ENCODE measurements at regions not wholly inside any gene's neighbourhood (a gene's known extent, or its start where the extent isn't known, plus 50 kb on each side); places are given as distances from the start of the nearest gene placed in this dataset.

DNA sequence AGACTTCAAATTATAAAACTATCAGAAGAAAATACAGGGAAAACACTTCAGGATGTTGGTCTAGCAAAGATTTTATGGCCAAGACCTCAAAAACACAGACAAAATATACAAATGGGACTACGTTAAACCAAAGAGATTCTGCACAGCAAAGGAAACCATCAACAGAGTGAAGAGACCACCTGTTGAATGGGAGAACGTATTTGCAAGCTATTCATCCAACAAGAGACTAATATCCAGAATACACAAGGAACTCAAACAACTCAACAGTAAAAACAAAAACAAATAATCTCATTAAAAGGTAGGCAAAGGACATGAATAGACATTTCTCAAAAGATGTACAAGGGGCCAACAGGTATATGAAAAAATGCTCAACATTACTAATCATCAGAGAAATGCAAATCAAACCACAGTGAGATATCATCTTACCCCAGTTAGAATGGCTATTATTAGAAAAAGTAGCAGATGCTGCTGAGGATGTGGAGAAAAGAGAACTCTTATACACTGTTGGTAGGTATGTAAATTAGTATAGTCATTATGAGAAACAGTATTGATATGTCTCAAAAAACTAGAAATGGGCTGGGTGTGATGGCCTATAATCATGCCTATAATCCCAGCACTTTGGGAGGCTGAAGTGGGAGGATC is 112.6 kb downstream of the LRIG2 start:
- Mint-ChIP-seq H3K9me3 (peaks cover 23% of the 10 kb centered on the region), H3K36me3 (ENCODE audit: low read depth) (no peaks in the 10 kb centered on the region), H3K27me3 (ENCODE audit: low read depth) (no peaks in the 10 kb centered on the region), H3K4me3 (no peak overlapping the region), H3K4me1 (peaks cover 7% of the 10 kb centered on the region), H3K27ac (no peak overlapping the region)
- TF ChIP-seq, protein P1, sequence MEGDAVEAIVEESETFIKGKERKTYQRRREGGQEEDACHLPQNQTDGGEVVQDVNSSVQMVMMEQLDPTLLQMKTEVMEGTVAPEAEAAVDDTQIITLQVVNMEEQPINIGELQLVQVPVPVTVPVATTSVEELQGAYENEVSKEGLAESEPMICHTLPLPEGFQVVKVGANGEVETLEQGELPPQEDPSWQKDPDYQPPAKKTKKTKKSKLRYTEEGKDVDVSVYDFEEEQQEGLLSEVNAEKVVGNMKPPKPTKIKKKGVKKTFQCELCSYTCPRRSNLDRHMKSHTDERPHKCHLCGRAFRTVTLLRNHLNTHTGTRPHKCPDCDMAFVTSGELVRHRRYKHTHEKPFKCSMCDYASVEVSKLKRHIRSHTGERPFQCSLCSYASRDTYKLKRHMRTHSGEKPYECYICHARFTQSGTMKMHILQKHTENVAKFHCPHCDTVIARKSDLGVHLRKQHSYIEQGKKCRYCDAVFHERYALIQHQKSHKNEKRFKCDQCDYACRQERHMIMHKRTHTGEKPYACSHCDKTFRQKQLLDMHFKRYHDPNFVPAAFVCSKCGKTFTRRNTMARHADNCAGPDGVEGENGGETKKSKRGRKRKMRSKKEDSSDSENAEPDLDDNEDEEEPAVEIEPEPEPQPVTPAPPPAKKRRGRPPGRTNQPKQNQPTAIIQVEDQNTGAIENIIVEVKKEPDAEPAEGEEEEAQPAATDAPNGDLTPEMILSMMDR (IDR thresholded peaks at IDR 0.05; ENCODE audit: unreplicated experiment in 3 of 3): no peak

DNA sequence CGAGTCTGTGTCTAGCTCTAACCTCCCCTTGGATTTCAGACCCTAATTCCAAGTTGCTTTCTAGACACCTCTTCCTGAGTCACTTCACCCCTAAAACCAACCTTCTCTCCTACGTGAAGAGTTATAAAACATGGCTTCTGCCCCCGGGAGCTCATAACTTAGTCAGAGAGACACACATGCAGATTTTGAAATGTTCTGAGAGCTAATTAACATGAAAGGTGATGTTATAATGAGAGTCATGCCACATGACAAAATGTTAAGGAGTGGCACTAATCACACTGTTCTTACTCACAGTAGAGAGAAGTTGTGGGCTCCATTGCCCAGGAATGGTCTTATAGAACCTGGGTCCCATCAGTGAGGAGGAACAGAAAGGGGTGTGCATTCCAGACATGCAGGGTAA is 117.1 kb downstream of the LRIG2 start:
- peaks cover 7% of the 10 kb centered on the region for H3K36me3 Mint-ChIP-seq (ENCODE audit: low read depth)
- H3K27ac Mint-ChIP-seq: no peak overlapping the region
- TF ChIP-seq, protein P1 (IDR thresholded peaks at IDR 0.05; ENCODE audit: unreplicated experiment in 3 of 3): no peak
- H3K4me3 Mint-ChIP-seq: no peak overlapping the region
- peaks cover 14% of the 10 kb centered on the region for H3K4me1 Mint-ChIP-seq
- H3K27me3 Mint-ChIP-seq (ENCODE audit: low read depth): peaks cover 4% of the 10 kb centered on the region
- H3K9me3 Mint-ChIP-seq: peaks cover 18% of the 10 kb centered on the region

DNA sequence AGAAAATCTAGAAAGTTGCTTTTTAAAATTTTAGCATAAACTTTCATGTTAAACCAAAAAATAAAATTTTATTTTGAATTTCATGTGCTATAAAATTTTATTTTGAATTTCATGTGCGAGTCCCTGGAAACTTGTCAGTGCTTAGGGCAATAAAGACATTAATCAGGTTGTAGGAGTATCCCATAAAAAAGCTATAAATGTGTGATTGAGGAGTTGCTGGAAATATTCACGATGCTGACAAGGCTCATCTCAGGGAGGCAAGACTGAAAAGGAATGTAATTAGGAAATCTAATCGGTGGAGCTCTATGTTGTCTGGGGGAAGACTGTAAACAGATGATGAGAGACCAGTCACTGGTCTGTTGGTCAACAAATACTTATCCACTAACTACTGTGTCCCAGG is 117.9 kb downstream of the LRIG2 start:
- Mint-ChIP-seq H3K36me3 (ENCODE audit: low read depth) (peaks cover 7% of the 10 kb centered on the region), H3K27ac (no peak overlapping the region), H3K4me3 (no peak overlapping the region), H3K4me1 (peaks cover 14% of the 10 kb centered on the region), H3K27me3 (ENCODE audit: low read depth) (peaks cover 4% of the 10 kb centered on the region), H3K9me3 (peaks cover 12% of the 10 kb centered on the region)
- TF ChIP-seq, protein P1 (IDR thresholded peaks at IDR 0.05; ENCODE audit: unreplicated experiment in 3 of 3): no peak

DNA sequence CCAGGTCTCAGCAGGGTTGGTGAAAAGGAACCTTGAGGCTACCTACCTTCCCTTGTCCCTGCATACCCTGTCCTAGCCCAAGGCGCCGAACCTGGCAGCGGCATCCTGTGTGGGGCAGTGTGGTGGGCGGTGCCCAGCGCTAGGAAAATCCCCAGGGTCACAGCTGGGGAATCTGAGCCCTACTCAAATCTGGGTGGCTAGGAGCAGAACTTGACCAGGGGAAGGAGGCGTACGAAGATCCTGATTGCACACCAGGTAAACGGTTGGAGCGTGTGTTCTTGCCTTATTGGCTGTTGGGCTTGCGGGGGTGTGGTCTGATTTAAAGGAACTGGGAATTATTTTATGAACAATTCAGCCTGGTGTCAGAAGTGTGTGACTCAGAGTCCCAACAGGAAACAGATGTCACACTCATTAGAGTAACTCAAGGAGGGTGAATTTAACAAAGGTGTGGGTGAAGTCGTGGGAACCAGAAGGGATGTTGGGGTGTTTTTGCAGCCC is 118.6 kb downstream of the LRIG2 start:
- peaks cover 14% of the 10 kb centered on the region for H3K4me1 Mint-ChIP-seq
- H3K4me3 Mint-ChIP-seq: no peak overlapping the region
- peaks cover 7% of the 10 kb centered on the region for H3K36me3 Mint-ChIP-seq (ENCODE audit: low read depth)
- TF ChIP-seq, protein P1 (IDR thresholded peaks at IDR 0.05; ENCODE audit: unreplicated experiment in 3 of 3): no peak
- H3K27me3 Mint-ChIP-seq (ENCODE audit: low read depth): peaks cover 4% of the 10 kb centered on the region
- peaks cover 9% of the 10 kb centered on the region for H3K9me3 Mint-ChIP-seq
- H3K27ac Mint-ChIP-seq: no peak overlapping the region

DNA sequence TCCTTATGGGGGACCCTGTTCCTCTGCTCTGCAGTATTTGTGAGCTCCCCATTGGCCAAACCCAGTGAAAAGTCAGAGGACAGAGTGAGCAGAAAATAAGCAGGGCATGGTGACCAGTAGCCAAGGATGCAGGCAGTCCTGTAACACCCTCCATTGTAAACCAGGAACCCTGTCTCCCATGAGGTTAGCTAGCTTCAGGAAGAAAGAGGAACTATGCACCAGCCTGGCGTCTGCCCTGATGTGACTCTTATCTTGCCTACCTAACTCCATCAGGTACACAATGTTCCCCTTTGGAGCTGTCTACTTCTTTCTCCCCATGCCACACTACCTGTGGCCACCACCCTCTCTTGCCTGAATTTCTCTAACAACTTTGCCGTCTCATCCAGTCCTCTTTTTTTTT is 119.2 kb downstream of the LRIG2 start:
- H3K4me3 Mint-ChIP-seq: no peak overlapping the region
- peaks cover 7% of the 10 kb centered on the region for H3K36me3 Mint-ChIP-seq (ENCODE audit: low read depth)
- peaks cover 14% of the 10 kb centered on the region for H3K4me1 Mint-ChIP-seq
- TF ChIP-seq, protein P1 (IDR thresholded peaks at IDR 0.05; ENCODE audit: unreplicated experiment in 3 of 3): no peak
- H3K9me3 Mint-ChIP-seq: peaks cover 9% of the 10 kb centered on the region
- peaks cover 4% of the 10 kb centered on the region for H3K27me3 Mint-ChIP-seq (ENCODE audit: low read depth)
- no peak overlapping the region for H3K27ac Mint-ChIP-seq

DNA sequence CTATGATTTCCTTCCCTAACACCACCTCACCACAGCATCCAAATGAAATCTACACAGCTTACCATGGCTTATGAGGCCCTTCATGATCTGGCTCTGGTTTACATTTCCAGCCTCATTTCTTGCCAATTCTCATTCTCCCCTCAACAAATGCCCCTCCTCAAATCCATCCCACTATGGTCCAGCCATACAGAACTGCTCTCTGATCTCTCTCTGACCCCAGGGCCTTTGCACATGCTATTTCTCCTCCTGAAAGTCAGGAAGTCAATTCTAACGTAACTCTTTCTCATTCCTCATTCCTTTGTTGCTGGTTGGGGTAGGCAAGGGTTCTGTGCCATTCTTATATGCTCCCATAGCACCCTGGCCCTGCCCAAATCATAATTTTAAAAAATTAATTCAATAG is 120.0 kb downstream of the LRIG2 start:
- no peak overlapping the region for H3K27ac Mint-ChIP-seq
- peaks cover 7% of the 10 kb centered on the region for H3K27me3 Mint-ChIP-seq (ENCODE audit: low read depth)
- H3K36me3 Mint-ChIP-seq (ENCODE audit: low read depth): peaks cover 7% of the 10 kb centered on the region
- H3K4me1 Mint-ChIP-seq: peaks cover 22% of the 10 kb centered on the region
- TF ChIP-seq, protein P1 (IDR thresholded peaks at IDR 0.05; ENCODE audit: unreplicated experiment in 3 of 3): no peak
- peaks cover 7% of the 10 kb centered on the region for H3K9me3 Mint-ChIP-seq
- no peak overlapping the region for H3K4me3 Mint-ChIP-seq

Data from nephron (organoid).